Kidney glomerular epithelial cell (primary cell): ENCODE measurements at regions not wholly inside any gene's neighbourhood (a gene's known extent, or its start where the extent isn't known, plus 50 kb on each side); places are given as distances from the start of the nearest gene placed in this dataset.
"Not testable (repeated sequence)": the region's sequence is repeated elsewhere in the genome, so short reads cannot be mapped to it uniquely, and the experiment has no call there.

Experiments used
- DNase-seq: peaks from one replicate; lab custom pipeline; 2025; lab: John Stamatoyannopoulos, UW

GRCh38 chr13:84745051-84745551 lies 862.8 kb upstream of the SLITRK1 start:
- no peak for DNase-seq

GRCh38 chr13:84744203-84744602 lies 861.9 kb upstream of the SLITRK1 start:
- no peak for DNase-seq

- DNase-seq = no peak
Observed at GRCh38 chr13:84741253-84741652, 859.0 kb upstream of the SLITRK1 start.

- DNase-seq = no peak
Observed at GRCh38 chr13:84739021-84739420, 856.7 kb upstream of the SLITRK1 start.

GRCh38 chr13:84737661-84738060 lies 855.4 kb upstream of the SLITRK1 start:
- DNase-seq = no peak

- no peak for DNase-seq
Observed at GRCh38 chr13:84730376-84730775, 848.1 kb upstream of the SLITRK1 start.

GRCh38 chr13:84705982-84706710 lies 823.9 kb upstream of the SLITRK1 start:
- DNase-seq = no peak

GRCh38 chr13:84702174-84702573 lies 819.9 kb upstream of the SLITRK1 start:
- no peak for DNase-seq

GRCh38 chr13:84697591-84697990 lies 815.3 kb upstream of the SLITRK1 start:
- not testable (repeated sequence) for DNase-seq

GRCh38 chr13:84686973-84687372 lies 804.7 kb upstream of the SLITRK1 start:
- no peak for DNase-seq

- DNase-seq = no peak
Observed at GRCh38 chr13:84686458-84686857, 804.2 kb upstream of the SLITRK1 start.

GRCh38 chr13:84684804-84685203 lies 802.5 kb upstream of the SLITRK1 start:
- no peak for DNase-seq

GRCh38 chr13:84684048-84684662 lies 801.9 kb upstream of the SLITRK1 start:
- DNase-seq = no peak

GRCh38 chr13:84683448-84683847 lies 801.2 kb upstream of the SLITRK1 start:
- no peak for DNase-seq

- no peak for DNase-seq
Observed at GRCh38 chr13:84677836-84678235, 795.6 kb upstream of the SLITRK1 start.

- DNase-seq = no peak
Observed at GRCh38 chr13:84672616-84673015, 790.3 kb upstream of the SLITRK1 start.

- DNase-seq = no peak
Observed at GRCh38 chr13:84670245-84670644, 788.0 kb upstream of the SLITRK1 start.

- DNase-seq = no peak
Observed at GRCh38 chr13:84668637-84669036, 786.4 kb upstream of the SLITRK1 start.

- DNase-seq = no peak
Observed at GRCh38 chr13:84662491-84662890, 780.2 kb upstream of the SLITRK1 start.

- no peak for DNase-seq
Observed at GRCh38 chr13:84661718-84662117, 779.4 kb upstream of the SLITRK1 start.

GRCh38 chr13:84659359-84659661 lies 777.0 kb upstream of the SLITRK1 start:
- DNase-seq = no peak

- no peak for DNase-seq
Observed at GRCh38 chr13:84658491-84659358, 776.5 kb upstream of the SLITRK1 start.

- no peak for DNase-seq
Observed at GRCh38 chr13:84655677-84656076, 773.4 kb upstream of the SLITRK1 start.
